HEK293 (cell line): ENCODE measurements at regions not wholly inside any gene's neighbourhood (a gene's known extent, or its start where the extent isn't known, plus 50 kb on each side); places are given as distances from the start of the nearest gene placed in this dataset.

Source experiments
- SETDB1 ChIP-seq: IDR thresholded peaks from one replicate; pipeline ENCODE4 v1.6.1; 2017; ENCODE audit warnings: mild to moderate bottlenecking, low read length, moderate library complexity, mixed read lengths; ENCODE audit not compliant: insufficient read length
- TCF7L2 ChIP-seq: IDR thresholded peaks from 2 replicates; pipeline ENCODE4 v1.6.1; 2011; ENCODE audit warnings: low read depth, mild to moderate bottlenecking, inconsistent platforms, low read length, moderate library complexity, borderline replicate concordance
- TRIM28 ChIP-seq: IDR thresholded peaks from 2 replicates; pipeline ENCODE4 v1.6.1; 2011; ENCODE audit warnings: low read length, control low read depth, borderline replicate concordance
- YY1 ChIP-seq: fragments of 450-650 bp; formaldehyde crosslinking; IDR thresholded peaks from 2 replicates; pipeline ENCODE4 v1.5.1; 2018; ENCODE audit warnings: missing biosample characterization, missing genetic modification characterization
- ZNF133 ChIP-seq: fragments of 450-650 bp; formaldehyde crosslinking; IDR thresholded peaks from 2 replicates; pipeline ENCODE4 v1.5.1; 2016; ENCODE audit warnings: missing biosample characterization, missing genetic modification characterization
- ZNF157 ChIP-seq: fragments of 450-650 bp; formaldehyde crosslinking; IDR thresholded peaks from 2 replicates; pipeline ENCODE4 v1.5.1; 2016; ENCODE audit warnings: missing biosample characterization, missing genetic modification characterization
- ZNF433 ChIP-seq: fragments of 450-650 bp; formaldehyde crosslinking; IDR thresholded peaks from 2 replicates; pipeline ENCODE4 v1.5.1; 2016; ENCODE audit warnings: missing biosample characterization, missing genetic modification characterization, low read depth
- ZNF521 ChIP-seq: fragments of 450-650 bp; formaldehyde crosslinking; IDR thresholded peaks from 2 replicates; pipeline ENCODE4 v1.5.1; 2017; ENCODE audit warnings: missing biosample characterization, mild to moderate bottlenecking, missing genetic modification characterization
- ZNF571 ChIP-seq: fragments of 450-650 bp; formaldehyde crosslinking; IDR thresholded peaks from 2 replicates; pipeline ENCODE4 v1.5.0; 2017; ENCODE audit warnings: missing biosample characterization, missing genetic modification characterization
- ZNF791 ChIP-seq: fragments of 450-650 bp; formaldehyde crosslinking; IDR thresholded peaks from 2 replicates; pipeline ENCODE4 v1.5.1; 2016; ENCODE audit warnings: missing biosample characterization, missing genetic modification characterization
- TF ChIP-seq, protein P1 (sequence below): fragments of 450-650 bp; formaldehyde crosslinking; IDR thresholded peaks from 2 replicates; pipeline ENCODE4 v1.5.1; 2016; ENCODE audit warnings: missing biosample characterization, missing genetic modification characterization
- TF ChIP-seq, protein P2 (sequence below): fragments of 450-650 bp; formaldehyde crosslinking; IDR thresholded peaks from 2 replicates; pipeline ENCODE4 v1.5.1; 2016; ENCODE audit warnings: missing biosample characterization, missing genetic modification characterization
- TF ChIP-seq, protein P3 (sequence below): fragments of 450-650 bp; formaldehyde crosslinking; IDR thresholded peaks from 2 replicates; pipeline ENCODE4 v1.5.1; 2017; ENCODE audit warnings: missing biosample characterization, missing genetic modification characterization

DNA sequence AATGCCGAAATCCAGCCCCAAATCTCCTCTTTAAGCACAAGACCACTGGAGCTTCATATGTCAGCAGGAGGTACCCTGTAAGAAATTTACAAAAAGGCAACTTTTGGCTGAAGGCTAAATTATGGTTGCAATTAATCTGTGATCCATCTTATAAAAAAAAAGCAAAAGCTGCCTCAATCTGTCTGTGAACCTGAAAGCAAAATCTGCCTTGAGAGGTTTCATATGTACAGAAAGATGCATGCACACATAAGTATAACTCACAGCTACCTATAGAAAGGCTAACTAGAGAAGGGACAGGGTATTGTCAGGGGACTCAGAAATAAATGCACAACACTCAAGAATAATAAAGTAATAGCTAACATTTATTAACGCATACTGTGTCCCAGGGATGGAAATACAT, 964.2 kb upstream of the ADGRL2 start:
- TF ChIP-seq ZNF433 (tag by site-specific recombination): no peak
- no peak for TF ChIP-seq ZNF157 (tag by site-specific recombination)
- TF ChIP-seq, protein P1, sequence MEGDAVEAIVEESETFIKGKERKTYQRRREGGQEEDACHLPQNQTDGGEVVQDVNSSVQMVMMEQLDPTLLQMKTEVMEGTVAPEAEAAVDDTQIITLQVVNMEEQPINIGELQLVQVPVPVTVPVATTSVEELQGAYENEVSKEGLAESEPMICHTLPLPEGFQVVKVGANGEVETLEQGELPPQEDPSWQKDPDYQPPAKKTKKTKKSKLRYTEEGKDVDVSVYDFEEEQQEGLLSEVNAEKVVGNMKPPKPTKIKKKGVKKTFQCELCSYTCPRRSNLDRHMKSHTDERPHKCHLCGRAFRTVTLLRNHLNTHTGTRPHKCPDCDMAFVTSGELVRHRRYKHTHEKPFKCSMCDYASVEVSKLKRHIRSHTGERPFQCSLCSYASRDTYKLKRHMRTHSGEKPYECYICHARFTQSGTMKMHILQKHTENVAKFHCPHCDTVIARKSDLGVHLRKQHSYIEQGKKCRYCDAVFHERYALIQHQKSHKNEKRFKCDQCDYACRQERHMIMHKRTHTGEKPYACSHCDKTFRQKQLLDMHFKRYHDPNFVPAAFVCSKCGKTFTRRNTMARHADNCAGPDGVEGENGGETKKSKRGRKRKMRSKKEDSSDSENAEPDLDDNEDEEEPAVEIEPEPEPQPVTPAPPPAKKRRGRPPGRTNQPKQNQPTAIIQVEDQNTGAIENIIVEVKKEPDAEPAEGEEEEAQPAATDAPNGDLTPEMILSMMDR: no peak
- TF ChIP-seq TCF7L2: no peak
- TF ChIP-seq, protein P2, sequence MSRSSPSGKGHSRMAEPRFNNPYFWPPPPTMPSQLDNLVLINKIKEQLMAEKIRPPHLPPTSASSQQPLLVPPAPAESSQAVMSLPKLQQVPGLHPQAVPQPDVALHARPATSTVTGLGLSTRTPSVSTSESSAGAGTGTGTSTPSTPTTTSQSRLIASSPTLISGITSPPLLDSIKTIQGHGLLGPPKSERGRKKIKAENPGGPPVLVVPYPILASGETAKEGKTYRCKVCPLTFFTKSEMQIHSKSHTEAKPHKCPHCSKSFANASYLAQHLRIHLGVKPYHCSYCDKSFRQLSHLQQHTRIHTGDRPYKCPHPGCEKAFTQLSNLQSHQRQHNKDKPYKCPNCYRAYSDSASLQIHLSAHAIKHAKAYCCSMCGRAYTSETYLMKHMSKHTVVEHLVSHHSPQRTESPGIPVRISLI (tag by site-specific recombination): no peak
- no peak for TF ChIP-seq TRIM28
- TF ChIP-seq, protein P3, sequence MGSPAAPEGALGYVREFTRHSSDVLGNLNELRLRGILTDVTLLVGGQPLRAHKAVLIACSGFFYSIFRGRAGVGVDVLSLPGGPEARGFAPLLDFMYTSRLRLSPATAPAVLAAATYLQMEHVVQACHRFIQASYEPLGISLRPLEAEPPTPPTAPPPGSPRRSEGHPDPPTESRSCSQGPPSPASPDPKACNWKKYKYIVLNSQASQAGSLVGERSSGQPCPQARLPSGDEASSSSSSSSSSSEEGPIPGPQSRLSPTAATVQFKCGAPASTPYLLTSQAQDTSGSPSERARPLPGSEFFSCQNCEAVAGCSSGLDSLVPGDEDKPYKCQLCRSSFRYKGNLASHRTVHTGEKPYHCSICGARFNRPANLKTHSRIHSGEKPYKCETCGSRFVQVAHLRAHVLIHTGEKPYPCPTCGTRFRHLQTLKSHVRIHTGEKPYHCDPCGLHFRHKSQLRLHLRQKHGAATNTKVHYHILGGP (tag by site-specific recombination): no peak
- TF ChIP-seq ZNF133 (tag by site-specific recombination): no peak
- no peak for TF ChIP-seq ZNF571
- no peak for TF ChIP-seq ZNF521
- no peak for TF ChIP-seq SETDB1
- no peak for TF ChIP-seq YY1
- no peak for TF ChIP-seq ZNF791 (tag by site-specific recombination)
